Forelimb muscle (tissue), 1 donor: ENCODE measurements at regions not wholly inside any gene's neighbourhood (a gene's known extent, or its start where the extent isn't known, plus 50 kb on each side); places are given as distances from the start of the nearest gene placed in this dataset.
"Not testable (repeated sequence)": the region's sequence is repeated elsewhere in the genome, so short reads cannot be mapped to it uniquely, and the experiment has no call there.

ENCODE experiments used
- DNase-seq: peaks from one replicate; pipeline ENCODE4 v3.0.0-alpha.2; 2013; ENCODE audit warnings: low read depth

DNA sequence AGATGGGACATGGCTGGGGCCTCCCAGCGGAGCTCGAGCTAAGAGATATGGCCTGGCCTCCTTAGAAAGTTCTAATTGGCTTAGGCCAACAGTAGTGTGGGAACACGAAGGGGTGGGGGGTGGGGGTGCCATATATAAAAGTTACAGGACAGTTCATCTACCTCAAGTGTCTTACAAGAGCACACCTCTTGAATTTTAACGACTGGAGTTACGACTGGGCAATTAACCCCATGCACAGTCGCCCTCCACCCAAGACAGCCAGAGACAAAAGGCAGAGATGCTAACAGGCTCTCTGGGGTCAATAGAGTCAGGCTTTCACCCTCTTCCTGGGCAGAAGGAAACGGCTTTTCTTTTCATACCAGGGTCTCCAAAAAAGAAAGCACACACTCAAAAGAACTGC, 302.2 kb downstream of the BCOR start:
- DNase-seq, result no peak

DNA sequence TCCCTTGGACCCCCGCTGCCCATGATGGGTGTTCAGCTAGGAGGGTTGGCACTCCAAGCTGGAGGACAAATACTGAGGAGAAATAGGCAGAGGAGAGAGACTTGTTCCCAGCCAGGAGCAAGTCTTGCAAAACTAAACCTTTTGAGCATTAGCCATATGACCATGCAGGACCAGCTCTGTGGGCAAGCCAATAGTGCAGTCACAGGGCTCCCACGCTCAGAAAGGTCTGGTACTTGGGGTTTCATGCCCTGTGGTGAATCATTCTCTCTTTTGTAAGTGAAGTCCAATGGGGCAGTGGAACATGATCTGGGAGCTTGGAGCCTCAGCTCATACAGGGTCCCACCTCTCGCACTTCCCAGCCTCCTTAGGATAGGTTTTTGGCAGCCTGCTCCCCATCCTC, 300.9 kb downstream of the BCOR start:
- DNase-seq, result no peak

DNA sequence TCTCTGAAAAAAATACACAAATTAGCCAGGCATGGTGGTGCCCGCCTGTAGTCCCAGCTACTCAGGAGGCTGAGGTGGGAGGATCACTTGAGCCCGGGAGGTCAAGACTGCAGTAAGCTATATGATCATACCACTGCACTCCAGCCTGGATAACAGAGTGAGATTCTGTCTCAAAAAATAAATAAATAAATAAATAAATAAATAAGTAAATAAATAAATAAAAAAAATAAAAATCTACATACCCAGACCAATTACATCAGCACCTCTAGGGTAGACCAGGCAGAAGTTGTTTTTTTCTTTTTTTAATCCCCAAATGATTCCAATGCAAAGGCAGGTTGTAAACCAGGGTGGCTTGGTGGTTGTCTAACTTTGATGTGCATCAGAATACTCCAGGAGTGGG, 299.3 kb downstream of the BCOR start:
- DNase-seq, result not testable (repeated sequence)

- no peak for DNase-seq
Observed at GRCh38 chrX:39802354-39802753, 295.4 kb downstream of the BCOR start.

- DNase-seq, result no peak
Observed at GRCh38 chrX:39802908-39803307, 294.9 kb downstream of the BCOR start.

GRCh38 chrX:39805022-39805421, 292.7 kb downstream of the BCOR start:
- DNase-seq, result no peak

DNA sequence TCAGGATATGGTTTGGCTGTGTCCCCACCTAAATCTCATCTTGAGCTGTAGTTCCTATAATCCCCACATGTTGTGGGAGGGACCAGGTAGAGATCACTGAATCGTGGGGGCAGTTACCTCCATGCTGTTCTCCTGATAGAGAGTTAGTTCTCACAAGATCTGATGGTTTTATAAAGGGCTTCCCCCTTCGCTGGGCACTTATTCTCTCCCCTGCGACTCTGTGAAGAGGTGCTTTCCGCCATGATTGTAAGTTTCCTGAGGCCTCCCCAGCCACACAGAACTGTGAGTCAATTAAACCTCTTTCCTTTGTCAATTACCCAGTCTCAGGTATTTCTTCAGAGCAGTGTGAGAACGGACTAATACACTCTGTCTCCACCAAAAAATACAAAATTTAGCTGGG, 291.9 kb downstream of the BCOR start:
- DNase-seq, result no peak

DNA sequence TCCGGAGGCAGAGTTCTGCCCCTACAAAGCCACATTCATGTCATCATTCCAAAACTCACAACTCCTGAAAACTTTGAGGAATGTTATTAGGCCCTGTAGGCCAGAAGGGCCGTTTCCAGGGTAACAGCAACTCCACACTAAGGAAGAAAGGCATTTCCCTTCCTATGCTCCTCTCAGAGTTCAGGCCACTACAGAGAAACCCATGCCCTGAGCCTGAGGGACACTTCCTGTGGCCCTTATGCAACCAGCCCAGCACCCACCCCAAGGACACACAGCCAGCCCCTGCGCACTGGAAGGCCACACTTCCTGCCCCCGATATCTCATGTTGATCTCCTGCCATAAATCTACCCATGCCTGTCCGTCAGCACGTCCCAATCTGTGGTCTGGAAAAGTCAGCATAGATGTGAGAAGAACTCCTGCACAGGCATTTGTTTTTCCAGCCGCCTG, 289.3 kb downstream of the BCOR start:
- no peak for DNase-seq

- DNase-seq, result no peak
Observed at GRCh38 chrX:39809331-39809730, 288.4 kb downstream of the BCOR start.

DNA sequence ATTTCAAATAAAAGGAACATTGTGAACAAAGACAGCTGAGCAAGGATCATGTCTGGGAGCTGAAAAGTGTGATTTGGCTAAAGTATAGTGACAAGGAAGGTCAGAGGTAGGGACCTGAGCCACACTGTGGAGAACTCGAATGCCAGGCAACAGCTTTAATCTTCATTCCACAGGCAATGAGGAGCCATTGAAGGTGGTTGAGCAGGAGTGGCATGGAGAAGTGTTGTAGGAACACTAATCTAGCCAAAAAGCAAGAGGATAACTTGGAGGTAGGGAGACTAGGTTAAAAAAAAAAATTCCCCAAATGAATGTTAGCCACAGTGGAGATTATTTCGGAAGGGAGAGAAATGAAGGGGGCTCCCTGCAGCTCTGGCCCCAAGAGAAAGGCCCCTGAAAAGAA, 286.9 kb downstream of the BCOR start:
- DNase-seq, result no peak

GRCh38 chrX:39811376-39811775, 286.4 kb downstream of the BCOR start:
- DNase-seq, result no peak

GRCh38 chrX:39813631-39814277, 284.0 kb downstream of the BCOR start:
- DNase-seq, result no peak

DNA sequence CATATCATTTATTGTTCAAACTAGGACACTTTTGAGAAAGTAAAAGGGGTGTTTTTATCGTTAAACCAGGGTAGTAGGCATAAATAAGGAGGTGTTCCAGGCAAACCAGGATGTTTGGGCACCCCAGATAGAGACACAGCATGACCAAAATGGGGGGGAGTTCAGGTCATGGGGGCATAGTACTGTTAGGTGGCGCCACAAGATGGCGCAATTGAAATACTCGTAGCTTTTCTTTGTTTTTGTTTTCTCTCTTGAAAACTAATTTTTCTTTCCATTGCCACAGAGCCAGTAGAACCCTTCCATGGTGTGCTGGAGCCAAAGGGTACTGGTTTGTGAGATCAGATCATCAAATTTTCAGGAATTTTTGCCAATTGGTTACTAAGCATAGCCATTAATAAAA, 283.4 kb downstream of the BCOR start:
- no peak for DNase-seq

DNA sequence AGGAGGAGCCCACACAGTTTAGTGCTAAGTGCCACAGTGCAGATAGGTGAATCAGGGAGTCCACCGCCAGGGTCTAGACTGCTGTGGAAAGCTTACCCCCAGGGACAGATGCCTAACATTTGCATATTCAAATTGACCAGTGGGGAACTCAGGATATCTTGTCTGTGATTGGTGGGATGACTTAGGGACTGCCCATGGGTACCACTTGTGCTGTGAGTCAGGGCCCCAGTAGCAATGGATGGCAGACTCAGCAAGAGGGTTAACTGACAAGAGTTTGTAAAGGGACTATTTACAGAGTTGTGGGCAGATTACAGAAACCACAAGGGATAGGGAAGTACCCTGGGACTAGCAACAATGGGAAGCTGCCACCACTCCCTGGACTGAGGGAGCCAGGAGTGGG, 282.1 kb downstream of the BCOR start:
- DNase-seq, result no peak

DNA sequence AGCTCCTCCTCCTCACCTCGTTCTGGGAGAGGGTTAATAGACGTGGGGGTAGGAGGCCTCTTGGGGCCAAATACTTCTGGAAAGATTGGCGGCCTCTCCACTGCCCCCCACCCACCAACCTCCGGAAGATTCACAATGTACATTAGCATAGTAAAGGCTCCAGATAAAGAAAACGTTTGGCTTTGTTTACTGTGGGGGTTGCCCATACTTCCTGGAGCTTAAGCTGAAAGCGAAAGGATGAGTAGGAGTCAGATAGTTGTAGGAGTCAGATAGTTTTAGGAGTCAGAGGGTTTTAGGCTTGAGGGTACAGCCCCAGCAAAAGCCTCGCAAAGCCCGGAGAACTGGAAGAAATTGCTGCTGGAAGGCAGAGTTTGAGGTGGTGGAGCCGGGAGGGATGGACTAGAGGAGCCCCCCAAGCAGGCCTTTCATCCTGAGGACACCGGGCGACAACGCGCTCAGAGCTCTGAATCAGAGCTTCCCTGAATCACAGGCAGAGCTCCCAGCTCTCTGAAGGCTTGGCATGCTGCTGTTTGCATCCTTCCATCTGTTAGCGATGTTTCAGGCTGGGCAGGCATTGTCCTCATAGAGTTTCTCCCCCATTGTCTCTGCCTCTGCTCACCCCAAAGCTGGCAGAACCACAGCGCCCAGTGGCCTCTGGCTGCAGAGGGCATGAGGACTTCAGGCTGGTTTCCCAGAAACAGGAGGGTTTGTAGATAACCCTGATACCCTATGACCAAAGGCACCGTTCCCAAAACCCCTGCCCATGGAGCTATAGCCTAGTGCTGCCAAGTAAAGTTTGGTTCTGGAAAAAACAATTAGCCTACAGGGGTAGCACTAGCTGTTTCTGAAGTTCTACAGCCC, 280.7 kb downstream of the BCOR start:
- no peak for DNase-seq

GRCh38 chrX:39817754-39818470, 279.8 kb downstream of the BCOR start:
- DNase-seq, result no peak

GRCh38 chrX:39818750-39819149, 279.0 kb downstream of the BCOR start:
- no peak for DNase-seq

DNA sequence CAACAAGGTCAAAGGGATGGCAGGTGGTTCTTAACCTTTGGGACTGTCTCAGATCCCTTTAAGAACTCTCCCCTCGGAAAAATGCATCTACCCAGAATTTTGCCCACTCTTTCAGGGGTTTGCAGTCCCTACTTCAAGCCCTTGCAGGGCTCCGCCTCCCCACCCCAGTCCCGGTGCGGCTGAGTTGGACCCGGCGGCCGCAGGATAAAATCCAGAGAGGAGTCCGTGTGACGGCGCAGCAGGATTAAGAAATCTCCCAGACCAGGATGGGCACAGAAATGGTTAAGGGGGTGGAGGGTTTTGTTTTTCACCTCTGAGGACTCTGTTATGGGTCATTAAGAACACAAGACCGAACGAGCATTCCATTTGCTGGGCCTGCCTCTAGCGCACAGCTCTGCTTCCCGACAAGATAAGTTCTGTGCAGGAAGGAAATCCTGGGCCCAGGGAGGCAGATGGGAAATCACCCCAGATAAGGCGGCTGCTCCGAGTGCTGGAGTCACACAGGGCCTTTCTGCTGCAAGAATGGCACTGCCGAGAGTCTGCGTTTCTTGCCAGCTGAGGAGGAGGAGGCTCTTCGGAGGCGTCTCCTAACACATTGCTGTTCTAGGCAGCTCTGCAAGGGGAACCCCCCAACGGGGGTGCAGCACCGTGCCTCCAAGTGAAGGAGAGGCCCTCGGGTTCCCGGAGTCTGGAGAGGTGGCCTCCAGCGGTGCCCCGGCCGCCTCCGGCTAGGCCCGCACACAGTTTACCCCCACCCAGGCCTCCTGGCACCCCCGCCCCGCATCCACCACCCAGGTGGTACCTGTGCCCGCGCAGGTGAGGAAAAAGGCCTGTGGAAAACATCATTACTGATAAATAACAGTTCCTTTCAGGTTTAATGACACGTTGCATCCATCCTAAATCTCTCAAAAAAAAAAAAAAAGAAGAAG, 277.6 kb downstream of the BCOR start:
- no peak for DNase-seq

GRCh38 chrX:39820938-39821708, 276.6 kb downstream of the BCOR start:
- no peak for DNase-seq

DNA sequence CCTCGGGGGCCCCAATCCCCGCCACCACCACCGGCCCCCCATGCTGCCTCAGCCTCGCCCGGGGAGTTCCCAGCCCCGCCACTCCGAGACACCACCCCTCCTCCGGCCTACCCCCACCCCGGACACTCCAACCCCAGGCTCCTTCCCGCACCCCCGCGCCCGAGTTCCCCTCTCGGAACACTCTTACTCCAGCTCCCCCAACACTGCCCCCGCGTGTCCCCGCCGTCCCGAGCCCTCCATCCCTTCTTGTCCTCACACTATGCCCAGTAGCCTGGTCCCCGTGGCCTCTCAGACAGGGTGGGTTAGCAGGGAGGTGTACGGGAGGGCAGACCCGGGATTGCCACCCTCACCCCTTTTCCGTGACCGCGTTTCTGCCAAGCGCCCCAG, 276.1 kb downstream of the BCOR start:
- DNase-seq, result no peak
